Dermis blood vessel endothelial cell (primary cell): ENCODE measurements at regions not wholly inside any gene's neighbourhood (a gene's known extent, or its start where the extent isn't known, plus 50 kb on each side); places are given as distances from the start of the nearest gene placed in this dataset.
"Not testable (repeated sequence)": the region's sequence is repeated elsewhere in the genome, so short reads cannot be mapped to it uniquely, and the experiment has no call there.

ENCODE experiments used
- DNase-seq: peaks from one replicate; pipeline ENCODE4 v3.0.0; 2010

- no peak for DNase-seq
Measured at GRCh38 chr15:35933531-35933930, 387.6 kb upstream of the DPH6 start.

GRCh38 chr15:35934383-35935049 lies 388.6 kb upstream of the DPH6 start:
- no peak for DNase-seq

- no peak for DNase-seq
Measured at GRCh38 chr15:35936284-35936683, 390.3 kb upstream of the DPH6 start.

- DNase-seq, result no peak
Measured at GRCh38 chr15:35937380-35937779, 391.4 kb upstream of the DPH6 start.

GRCh38 chr15:35944945-35945585 lies 399.1 kb upstream of the DPH6 start:
- DNase-seq, result no peak

DNA sequence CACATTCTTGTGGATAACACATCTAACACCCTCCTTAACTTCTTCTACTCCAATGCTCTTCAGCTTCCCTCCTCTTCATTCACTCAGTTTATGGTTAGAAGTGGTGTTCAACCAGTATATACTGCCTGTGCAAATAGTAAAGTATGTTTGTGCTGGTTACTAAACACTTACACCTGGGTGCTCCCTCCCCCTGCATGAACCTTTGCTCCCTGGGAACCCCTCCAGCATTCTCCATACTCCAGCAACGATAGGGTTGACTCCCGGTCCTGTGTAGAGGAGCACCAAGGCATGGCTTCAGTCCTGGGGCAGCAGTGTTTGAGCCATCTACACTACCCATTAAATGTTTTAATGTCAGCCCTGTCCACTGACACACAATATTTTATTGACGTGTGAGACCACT lies 407.5 kb upstream of the DPH6 start:
- no peak for DNase-seq

DNA sequence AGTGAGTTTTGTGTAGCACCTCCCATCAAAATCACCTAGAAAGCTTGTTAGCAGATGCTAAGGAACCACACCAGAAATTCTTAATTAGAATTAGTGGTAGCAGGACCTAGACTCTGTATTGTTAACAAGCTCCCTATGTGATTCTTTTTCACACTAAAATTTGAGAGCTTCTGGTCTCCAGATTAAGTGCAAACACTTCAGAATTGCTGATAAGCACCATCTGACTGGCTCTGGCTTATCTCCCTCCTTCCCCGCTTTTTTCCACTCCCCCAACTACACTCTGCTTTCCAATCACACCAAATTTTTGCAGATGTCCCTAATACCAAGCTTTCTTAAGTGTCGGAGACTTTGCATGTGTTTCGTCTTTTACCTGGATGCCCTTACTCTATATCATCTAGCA lies 410.1 kb upstream of the DPH6 start:
- DNase-seq, result no peak

DNA sequence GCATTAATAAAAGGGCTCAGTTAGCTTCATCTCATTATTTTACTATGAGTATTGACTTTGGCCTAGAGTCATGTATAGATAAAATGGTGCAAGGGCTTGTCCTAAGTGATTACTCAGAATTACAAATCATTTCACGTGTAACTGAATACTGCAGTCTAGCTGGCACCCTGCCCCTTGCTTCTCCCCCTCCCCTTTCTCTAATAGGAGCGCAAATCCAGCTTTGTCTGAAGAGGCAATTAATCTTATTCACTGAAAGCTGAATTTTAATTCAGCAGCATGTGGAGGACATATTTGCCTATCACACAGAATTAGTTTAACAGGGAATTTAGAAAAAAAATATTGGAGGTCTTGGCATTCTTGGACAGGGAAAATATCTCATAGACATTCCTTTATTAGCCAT lies 412.1 kb upstream of the DPH6 start:
- no peak for DNase-seq

GRCh38 chr15:35958975-35959374 lies 413.0 kb upstream of the DPH6 start:
- no peak for DNase-seq

GRCh38 chr15:35963326-35963725 lies 417.4 kb upstream of the DPH6 start:
- DNase-seq, result no peak

DNA sequence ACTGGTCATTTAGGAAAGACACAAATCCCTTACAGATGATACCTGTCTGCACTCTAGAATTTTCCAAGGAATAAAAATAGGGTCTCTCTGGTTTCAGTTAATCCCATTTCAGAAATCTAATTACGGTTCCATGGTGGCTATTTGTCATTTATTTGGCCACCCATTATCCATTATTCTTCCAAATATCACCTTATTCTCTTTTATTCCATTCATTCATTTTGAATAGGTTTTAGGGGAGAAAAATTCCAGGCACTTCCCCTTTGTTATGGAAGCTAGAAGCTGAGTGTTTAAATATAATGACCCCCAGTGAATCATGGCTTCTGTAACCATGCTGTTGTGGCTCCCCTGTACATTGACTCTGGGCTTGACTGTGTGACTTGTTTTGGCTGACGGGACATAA lies 420.8 kb upstream of the DPH6 start:
- no peak for DNase-seq

GRCh38 chr15:35967968-35968367 lies 422.0 kb upstream of the DPH6 start:
- DNase-seq, result not testable (repeated sequence)

DNA sequence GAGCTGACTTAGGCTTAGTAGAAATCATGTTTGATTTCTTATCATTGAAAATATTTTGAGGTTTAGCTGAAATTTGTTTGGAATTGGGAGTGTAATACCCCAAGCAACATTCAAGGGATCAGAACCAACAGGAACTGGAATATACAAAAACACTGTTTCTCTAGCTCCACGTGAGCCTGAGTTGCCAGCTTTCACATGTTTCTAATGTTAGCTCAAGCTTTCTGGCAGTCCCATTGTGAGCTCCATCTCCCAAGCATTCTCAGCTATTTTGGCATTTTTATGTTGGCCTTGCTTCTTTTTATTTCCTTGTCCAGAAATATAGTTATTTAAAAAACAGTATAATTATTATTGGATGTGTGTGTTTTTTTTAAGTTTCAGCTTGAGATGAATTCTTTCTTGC lies 427.1 kb upstream of the DPH6 start:
- DNase-seq, result no peak

DNA sequence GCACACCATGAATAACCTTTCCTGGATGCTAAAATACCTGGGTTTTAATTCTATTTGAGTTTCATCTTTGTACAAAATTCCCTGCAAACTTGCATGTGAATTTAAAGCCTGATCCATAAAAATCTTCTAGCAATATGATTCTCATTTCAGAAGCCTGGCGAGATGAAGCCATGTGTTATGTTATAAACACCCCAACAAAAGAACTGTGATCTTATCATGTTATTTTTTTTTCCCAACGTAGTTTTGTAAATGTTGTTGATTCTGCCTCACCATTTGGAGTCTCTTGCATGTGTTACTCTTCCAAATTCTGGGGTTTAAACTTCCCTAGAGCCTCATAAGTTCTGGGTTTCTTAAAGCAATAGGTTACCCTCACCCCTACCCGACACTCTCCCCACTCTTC lies 428.1 kb upstream of the DPH6 start:
- DNase-seq, result no peak

- DNase-seq, result no peak
Measured at GRCh38 chr15:35975941-35976340, 430.0 kb upstream of the DPH6 start.

DNA sequence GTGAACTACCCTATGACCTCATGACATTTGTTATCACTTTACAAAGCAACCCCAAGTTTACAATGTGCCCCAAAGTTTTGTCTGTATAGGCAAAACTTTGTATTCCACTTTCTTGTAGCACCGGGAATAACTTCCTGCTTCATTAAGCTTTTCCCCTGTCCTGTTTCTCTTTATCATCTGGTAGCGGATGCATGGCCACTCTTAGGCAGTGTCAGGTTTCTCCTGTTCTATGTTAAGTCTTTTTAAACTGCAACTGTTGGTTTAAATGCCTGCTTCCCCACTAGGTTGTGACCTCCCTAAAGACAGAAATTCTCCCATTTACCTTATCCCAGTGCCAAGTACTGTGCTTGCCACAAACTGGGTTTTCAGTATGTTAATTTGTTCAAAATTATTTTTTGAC lies 433.6 kb upstream of the DPH6 start:
- no peak for DNase-seq

GRCh38 chr15:35980719-35981118 lies 434.8 kb upstream of the DPH6 start:
- DNase-seq, result no peak

DNA sequence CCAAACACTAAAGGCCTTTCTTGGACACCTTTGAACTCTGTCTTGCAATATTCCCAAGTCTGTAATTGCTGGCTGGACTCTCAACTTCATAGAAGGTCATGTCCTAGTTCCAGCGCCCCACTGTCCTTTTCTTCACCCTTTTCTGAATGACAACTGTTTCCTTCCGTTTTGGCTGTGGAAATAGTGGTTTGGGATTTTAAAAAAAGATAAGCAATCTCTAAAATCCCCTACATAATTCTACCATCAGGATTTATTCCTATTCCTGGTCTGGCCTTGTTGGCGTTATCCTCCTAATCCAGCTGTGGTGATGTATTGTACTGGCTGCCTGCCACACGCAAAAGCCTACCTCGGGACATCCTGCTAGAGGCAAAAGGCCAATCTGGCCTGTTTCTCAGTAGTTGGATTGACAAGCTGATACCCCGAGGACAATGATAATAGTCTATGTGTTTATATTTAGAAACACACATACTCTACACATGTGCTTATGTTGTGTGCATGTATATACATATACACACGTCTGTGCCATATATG lies 440.3 kb upstream of the DPH6 start:
- DNase-seq, result peak; percentile 57

DNA sequence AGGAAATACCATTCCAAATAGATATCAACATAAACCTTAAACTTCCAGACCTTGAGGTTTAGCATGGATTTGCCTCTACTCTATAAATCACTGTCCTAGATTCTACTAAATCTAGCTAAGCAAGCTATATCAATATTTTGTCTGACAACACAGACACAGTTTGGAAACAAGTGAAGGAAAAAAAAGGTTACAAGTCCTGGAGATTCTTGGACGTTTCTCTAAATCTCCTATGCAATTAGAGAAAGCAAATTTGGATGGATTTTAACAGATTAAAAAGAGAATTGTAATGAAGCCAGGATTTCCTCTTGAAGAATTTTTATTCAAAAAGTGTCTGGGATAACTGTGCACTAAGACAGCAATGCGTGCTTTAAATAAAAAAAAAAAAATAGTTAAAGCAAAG lies 441.1 kb upstream of the DPH6 start:
- no peak for DNase-seq

DNA sequence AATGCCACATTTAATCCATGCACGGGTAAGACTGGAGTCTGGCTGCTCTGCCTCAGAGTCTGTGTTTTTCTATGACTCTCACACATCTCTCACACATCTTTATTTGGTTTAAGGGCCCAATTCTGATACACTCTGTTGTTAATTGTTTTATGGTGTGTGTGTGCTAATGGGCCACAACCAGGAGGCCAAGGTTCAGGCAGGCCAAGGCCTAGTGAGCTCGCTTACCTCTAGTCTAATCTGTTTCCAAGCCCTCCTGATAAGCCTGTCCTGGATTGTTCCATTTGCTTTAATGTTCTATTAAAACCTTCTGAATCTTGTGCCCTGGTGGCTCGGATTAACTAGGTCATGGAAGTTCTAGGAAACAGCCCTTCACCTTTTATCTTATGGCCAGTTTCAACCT lies 445.4 kb upstream of the DPH6 start:
- no peak for DNase-seq

- DNase-seq, result no peak
Measured at GRCh38 chr15:35992791-35993190, 446.8 kb upstream of the DPH6 start.

GRCh38 chr15:35993196-35993595 lies 447.2 kb upstream of the DPH6 start:
- no peak for DNase-seq

- DNase-seq, result no peak
Measured at GRCh38 chr15:35994876-35995275, 448.9 kb upstream of the DPH6 start.
